ENCODE measurements at regions not wholly inside any gene's neighbourhood (a gene's known extent, or its start where the extent isn't known, plus 50 kb on each side); places are given as distances from the start of the nearest gene placed in this dataset.

- H3K36me3 ChIP-seq = no peaks in the 10 kb centered on the region
- no peak for TF ChIP-seq CTCF (IDR thresholded peaks at IDR 0.05; ENCODE audit: low read depth, low read length)
- no peaks in the 10 kb centered on the region for H3K27me3 ChIP-seq
- no peaks in the 10 kb centered on the region; the same call in 1 of the 2 replicates for H3K9me3 ChIP-seq
- no peak overlapping the region for H3K4me3 ChIP-seq (ENCODE audit: low read depth, low read length)
- DNase-seq = no peak
- peaks cover 2% of the 10 kb centered on the region; the same call in 1 of the 2 replicates for H3K4me1 ChIP-seq
Observed at GRCh38 chr11:98836156-98836555, 184.6 kb upstream of the CNTN5 start.

- no peaks in the 10 kb centered on the region for H3K36me3 ChIP-seq
- H3K4me1 ChIP-seq = no peaks in the 10 kb centered on the region
- H3K27me3 ChIP-seq = no peaks in the 10 kb centered on the region
- TF ChIP-seq CTCF (IDR thresholded peaks at IDR 0.05; ENCODE audit: low read depth, low read length) = no peak
- no peak for DNase-seq
- no peaks in the 10 kb centered on the region; the same call in 1 of the 2 replicates for H3K9me3 ChIP-seq
- no peak overlapping the region for H3K4me3 ChIP-seq (ENCODE audit: low read depth, low read length)
Observed at GRCh38 chr11:98842187-98842586, 178.6 kb upstream of the CNTN5 start.

- no peaks in the 10 kb centered on the region for H3K27me3 ChIP-seq
- H3K9me3 ChIP-seq = no peaks in the 10 kb centered on the region
- no peaks in the 10 kb centered on the region for H3K36me3 ChIP-seq
- DNase-seq = no peak
- TF ChIP-seq CTCF (IDR thresholded peaks at IDR 0.05; ENCODE audit: low read depth, low read length) = no peak
- H3K4me3 ChIP-seq (ENCODE audit: low read depth, low read length) = no peak overlapping the region
- H3K4me1 ChIP-seq = no peaks in the 10 kb centered on the region
Observed at GRCh38 chr11:98862169-98862568, 158.6 kb upstream of the CNTN5 start.

GRCh38 chr11:98871690-98872089 lies 149.1 kb upstream of the CNTN5 start:
- H3K36me3 ChIP-seq = no peaks in the 10 kb centered on the region
- no peak overlapping the region for H3K4me3 ChIP-seq (ENCODE audit: low read depth, low read length)
- no peaks in the 10 kb centered on the region for H3K9me3 ChIP-seq
- DNase-seq = no peak
- H3K4me1 ChIP-seq = no peaks in the 10 kb centered on the region
- H3K27me3 ChIP-seq = no peaks in the 10 kb centered on the region
- TF ChIP-seq CTCF (IDR thresholded peaks at IDR 0.05; ENCODE audit: low read depth, low read length) = no peak

GRCh38 chr11:98874050-98874449 lies 146.7 kb upstream of the CNTN5 start:
- H3K9me3 ChIP-seq = no peaks in the 10 kb centered on the region
- DNase-seq = no peak
- no peaks in the 10 kb centered on the region for H3K27me3 ChIP-seq
- no peaks in the 10 kb centered on the region for H3K4me1 ChIP-seq
- H3K36me3 ChIP-seq = no peaks in the 10 kb centered on the region
- no peak overlapping the region for H3K4me3 ChIP-seq (ENCODE audit: low read depth, low read length)
- TF ChIP-seq CTCF (IDR thresholded peaks at IDR 0.05; ENCODE audit: low read depth, low read length) = no peak

- no peaks in the 10 kb centered on the region for H3K27me3 ChIP-seq
- no peaks in the 10 kb centered on the region for H3K36me3 ChIP-seq
- H3K4me3 ChIP-seq (ENCODE audit: low read depth, low read length) = no peak overlapping the region
- DNase-seq = no peak
- no peaks in the 10 kb centered on the region for H3K9me3 ChIP-seq
- no peaks in the 10 kb centered on the region for H3K4me1 ChIP-seq
- no peak for TF ChIP-seq CTCF (IDR thresholded peaks at IDR 0.05; ENCODE audit: low read depth, low read length)
Observed at GRCh38 chr11:98895936-98896335, 124.8 kb upstream of the CNTN5 start.

All from BE2C (cell line).